Activated CD4-positive, alpha-beta T cell treated with anti-CD3 and anti-CD28 coated beads for 4 hours (primary cell): ENCODE measurements at regions not wholly inside any gene's neighbourhood (a gene's known extent, or its start where the extent isn't known, plus 50 kb on each side); places are given as distances from the start of the nearest gene placed in this dataset.
"Not testable (repeated sequence)": the region's sequence is repeated elsewhere in the genome, so short reads cannot be mapped to it uniquely, and the experiment has no call there.

ENCODE experiments used
- DNase-seq, 2 donors: peaks; one replicate each; pipeline ENCODE4 v3.0.0-alpha.2; 2020

GRCh38 chrX:121733514-121733913 lies 686.1 kb downstream of the GLUD2 start:
- no peak for DNase-seq

GRCh38 chrX:121746105-121746504 lies 698.7 kb downstream of the GLUD2 start:
- no peak for DNase-seq

- not testable (repeated sequence) for DNase-seq
Measured at GRCh38 chrX:121753602-121754001, 706.2 kb downstream of the GLUD2 start.

GRCh38 chrX:121754301-121754700 lies 706.9 kb downstream of the GLUD2 start:
- DNase-seq: no peak

GRCh38 chrX:121755541-121755940 lies 708.1 kb downstream of the GLUD2 start:
- no peak for DNase-seq

- no peak for DNase-seq
Measured at GRCh38 chrX:121761845-121762244, 714.4 kb downstream of the GLUD2 start.

- DNase-seq: no peak
Measured at GRCh38 chrX:121763671-121764070, 716.3 kb downstream of the GLUD2 start.

GRCh38 chrX:121768210-121768609 lies 720.8 kb downstream of the GLUD2 start:
- not testable (repeated sequence) for DNase-seq

- DNase-seq: no peak
Measured at GRCh38 chrX:121781991-121782390, 734.6 kb downstream of the GLUD2 start.

- no peak for DNase-seq
Measured at GRCh38 chrX:121782544-121782943, 735.1 kb downstream of the GLUD2 start.

GRCh38 chrX:121782976-121783375 lies 735.6 kb downstream of the GLUD2 start:
- no peak for DNase-seq

GRCh38 chrX:121802881-121803412 lies 755.5 kb downstream of the GLUD2 start:
- DNase-seq: no peak

GRCh38 chrX:121823406-121823805 lies 776.0 kb downstream of the GLUD2 start:
- DNase-seq: no peak

- no peak for DNase-seq
Measured at GRCh38 chrX:121831601-121832000, 784.2 kb downstream of the GLUD2 start.

- DNase-seq: no peak
Measured at GRCh38 chrX:121832446-121832845, 785.0 kb downstream of the GLUD2 start.

- DNase-seq: no peak
Measured at GRCh38 chrX:121836000-121836399, 788.6 kb downstream of the GLUD2 start.

GRCh38 chrX:121851033-121851432 lies 803.6 kb downstream of the GLUD2 start:
- DNase-seq: no peak

GRCh38 chrX:121853762-121854613 lies 806.6 kb downstream of the GLUD2 start:
- no peak for DNase-seq

GRCh38 chrX:121854614-121854911 lies 807.2 kb downstream of the GLUD2 start:
- DNase-seq: no peak

GRCh38 chrX:121858867-121859647 lies 811.6 kb downstream of the GLUD2 start:
- no peak for DNase-seq

- DNase-seq: no peak
Measured at GRCh38 chrX:121863976-121864375, 816.6 kb downstream of the GLUD2 start.

- DNase-seq: no peak
Measured at GRCh38 chrX:121864561-121864960, 817.2 kb downstream of the GLUD2 start.

- no peak for DNase-seq
Measured at GRCh38 chrX:121869876-121870477, 822.6 kb downstream of the GLUD2 start.

- no peak for DNase-seq
Measured at GRCh38 chrX:121871122-121871521, 823.7 kb downstream of the GLUD2 start.
